ENCODE measurements at regions not wholly inside any gene's neighbourhood (a gene's known extent, or its start where the extent isn't known, plus 50 kb on each side); places are given as distances from the start of the nearest gene placed in this dataset.

- Histone ChIP-seq H3K23me2 (ENCODE audit: low read depth, low read length) (no peaks in the 10 kb centered on the region), H4K91ac (replicated peaks; ENCODE audit: insufficient read length, low read length) (no peak overlapping the region), H3K79me1 (ENCODE audit: low read depth, low read length) (no peaks in the 10 kb centered on the region), H3K18ac (ENCODE audit: extremely low read depth, low read length) (no peak overlapping the region), H3K56ac (replicated peaks; ENCODE audit: insufficient read length, low read depth, low read length) (no peak overlapping the region), H2BK12ac (ENCODE audit: low read depth, low read length) (no peak overlapping the region), H3K27me3 (replicated peaks in 1 of 4; ENCODE audit: control insufficient read depth in 3 of 4, extremely low read depth in 1 of 4, insufficient read depth in 3 of 4, low read length in 3 of 4) (no peaks in the 10 kb centered on the region), H3K23ac (ENCODE audit: insufficient read length) (no peak overlapping the region), H2BK120ac (replicated peaks; ENCODE audit: low read depth, low read length) (no peak overlapping the region), H2BK5ac (ENCODE audit: low read depth, low read length) (no peak overlapping the region), H2AK5ac (ENCODE audit: low read depth, low read length) (no peak overlapping the region), H3K14ac (ENCODE audit: insufficient read length) (no peak overlapping the region), H3K4me1 (replicated peaks in 1 of 4; ENCODE audit: control insufficient read depth in 3 of 4, insufficient read depth in 4 of 4, low read length in 3 of 4) (no peaks in the 10 kb centered on the region), H2AFZ (ENCODE audit: low read length) (no peak overlapping the region), H3K4me2 (ENCODE audit: insufficient read depth in 1 of 2, low read depth in 2 of 2, low read length in 2 of 2) (no peak overlapping the region), H3K4ac (replicated peaks; ENCODE audit: insufficient read length, low read depth, low read length) (no peak overlapping the region), H3K4me3 (ENCODE audit: extremely low read depth in 1 of 4, insufficient read depth in 2 of 4, low read depth in 3 of 4, low read length in 4 of 4) (no peak overlapping the region), H4K8ac (ENCODE audit: extremely low read depth, insufficient read depth, low read length) (no peak overlapping the region), H4K20me1 (replicated peaks in 1 of 2; ENCODE audit: control insufficient read depth in 1 of 2, insufficient read depth in 2 of 2, low read length in 2 of 2) (no peaks in the 10 kb centered on the region), H3K27ac (ENCODE audit: low read depth, low read length) (no peak overlapping the region), H3K36me3 (ENCODE audit: control insufficient read depth in 2 of 4, insufficient read depth in 4 of 4, low read length in 3 of 4) (no peaks in the 10 kb centered on the region), H2BK20ac (ENCODE audit: low read length) (no peak overlapping the region), H3K9ac (replicated peaks in 1 of 4; ENCODE audit: extremely low read depth in 1 of 4, low read depth in 3 of 4, low read length in 3 of 4) (no peak overlapping the region), H2BK15ac (ENCODE audit: low read length) (no peak overlapping the region), H3K79me2 (ENCODE audit: control insufficient read depth in 1 of 2, insufficient read depth in 2 of 2, low read length in 2 of 2) (no peaks in the 10 kb centered on the region), H3K9me3 (ENCODE audit: insufficient read depth in 2 of 2, low read depth in 1 of 2, low read length in 1 of 2) (no peaks in the 10 kb centered on the region), H4K5ac (ENCODE audit: insufficient read length, low read depth, low read length) (no peak overlapping the region)
- 95% methylated on average over 6 of the region's 6 CpGs; no CpG with 5 or more reads in 1 of the 2 experiments for WGBS, 2 experiments (ENCODE audit: extremely low coverage in 1 of 2, insufficient coverage in 1 of 2, insufficient read length in 1 of 2, insufficient replicate concordance in 2 of 2, low coverage in 1 of 2, low lambda C conversion rate in 2 of 2, missing lambda C conversion rate in 1 of 2)
- no peak for FAIRE-seq
- ChIA-PET POLR2A (ENCODE audit: partially characterized antibody) (no interaction called here), CTCF (ENCODE audit: partially characterized antibody) (no interaction called here)
- no peak for DNase-seq (ENCODE audit: low read depth in 1 of 2, low spot score in 2 of 2)
- TF ChIP-seq EZH2 (IDR thresholded peaks at IDR 0.05; ENCODE audit: low read depth, low read length, severe bottlenecking) (no peak), RFX5 (IDR thresholded peaks at IDR 0.05; ENCODE audit: borderline replicate concordance, low read depth, low read length) (no peak), CHD2 (IDR thresholded peaks at IDR 0.05; ENCODE audit: low read length) (no peak)
Observed at GRCh38 chr13:22700246-22700887, 480.4 kb upstream of the SGCG start.
